Astrocyte (in vitro differentiated cells and primary cell): ENCODE measurements at regions not wholly inside any gene's neighbourhood (a gene's known extent, or its start where the extent isn't known, plus 50 kb on each side); places are given as distances from the start of the nearest gene placed in this dataset.
A peak's percentile ranks its signal among the peaks of the same experiment; 100 is the strongest.

Experiments
- DNase-seq: peaks from one replicate; pipeline ENCODE4 v3.0.0-alpha.2; 2010; ENCODE audit warnings: low read depth
- FAIRE-seq: peaks from 2 replicates; lab custom pipeline; 2011; peaks lifted over from hg19 to GRCh38; lab: Jason Lieb, UNC
- H2AFZ ChIP-seq: 2 replicates; pipeline ENCODE4 v1.6.0; 2012; ENCODE audit warnings: low read depth, low read length, inconsistent platforms
- H3K27ac ChIP-seq: 2 replicates; pipeline ENCODE4 v1.5.1; 2011; ENCODE audit warnings: low read depth, low read length, inconsistent platforms
- H3K27me3 ChIP-seq: 2 replicates; pipeline ENCODE4 v1.6.0; 2011; ENCODE audit warnings: low read length, inconsistent platforms; ENCODE audit not compliant: insufficient read depth
- H3K36me3 ChIP-seq: 2 replicates; pipeline ENCODE4 v1.5.1; 2011; ENCODE audit warnings: low read length, inconsistent platforms; ENCODE audit not compliant: insufficient read depth
- H3K4me1 ChIP-seq: 2 replicates; pipeline ENCODE4 v1.5.1; 2011; ENCODE audit warnings: low read length, inconsistent platforms; ENCODE audit not compliant: insufficient read depth
- H3K4me2 ChIP-seq: 2 replicates; pipeline ENCODE4 v1.6.0; 2012; ENCODE audit warnings: low read length, inconsistent platforms
- H3K4me3 ChIP-seq: 2 replicates; pipeline ENCODE4 v1.5.1; 2011; ENCODE audit warnings: low read depth, mild to moderate bottlenecking, low read length, inconsistent platforms; ENCODE audit not compliant: insufficient read depth
- H3K79me2 ChIP-seq: 2 replicates; pipeline ENCODE4 v1.6.0; 2012; ENCODE audit warnings: mild to moderate bottlenecking, low read length, inconsistent platforms; ENCODE audit not compliant: insufficient read depth
- H3K9ac ChIP-seq: 2 replicates; pipeline ENCODE4 v1.6.0; 2012; ENCODE audit warnings: mild to moderate bottlenecking, low read length, inconsistent platforms
- H3K9me3 ChIP-seq: 2 replicates; pipeline ENCODE4 v1.5.1; 2012; ENCODE audit warnings: low read depth, mild to moderate bottlenecking, low read length, inconsistent platforms; ENCODE audit not compliant: insufficient read depth
- H4K20me1 ChIP-seq: 2 replicates; pipeline ENCODE4 v1.6.0; 2012; ENCODE audit warnings: low read length, inconsistent platforms; ENCODE audit not compliant: insufficient read depth
- H3K27ac Mint-ChIP-seq: one replicate; pipeline ENCODE4 v1.8.0; 2021; ENCODE audit warnings: mild to moderate bottlenecking, mixed read lengths; ENCODE audit not compliant: unreplicated experiment
- H3K27me3 Mint-ChIP-seq: one replicate; pipeline ENCODE4 v1.8.0; 2021; ENCODE audit warnings: low read depth, mixed read lengths; ENCODE audit not compliant: unreplicated experiment
- H3K36me3 Mint-ChIP-seq: one replicate; pipeline ENCODE4 v1.8.0; 2021; ENCODE audit warnings: low read depth, mixed read lengths; ENCODE audit not compliant: unreplicated experiment
- H3K4me1 Mint-ChIP-seq: one replicate; pipeline ENCODE4 v1.8.0; 2021; ENCODE audit warnings: low read depth, mixed read lengths; ENCODE audit not compliant: unreplicated experiment
- H3K4me3 Mint-ChIP-seq: one replicate; pipeline ENCODE4 v1.8.0; 2021; ENCODE audit warnings: mild to moderate bottlenecking, moderate library complexity, mixed read lengths; ENCODE audit not compliant: unreplicated experiment
- H3K9me3 Mint-ChIP-seq: one replicate; pipeline ENCODE4 v1.8.0; 2021; ENCODE audit warnings: mild to moderate bottlenecking, mixed read lengths; ENCODE audit not compliant: unreplicated experiment
- EZH2 ChIP-seq: IDR thresholded peaks from 2 replicates; pipeline ENCODE4 v1.6.1; 2012; ENCODE audit warnings: mild to moderate bottlenecking, low read length, inconsistent platforms; ENCODE audit not compliant: insufficient read depth
- TF ChIP-seq, protein P1 (sequence below): IDR thresholded peaks from 2 replicates; pipeline ENCODE4 v1.5.1; 2011; ENCODE audit warnings: low read depth, mild to moderate bottlenecking, inconsistent platforms, low read length, moderate library complexity; ENCODE audit not compliant: insufficient read depth

GRCh38 chr10:91033324-91033950 is 112.5 kb upstream of the ANKRD1 start:
- Histone ChIP-seq H3K4me2 (no peak overlapping the region), H3K9ac (no peak overlapping the region), H3K36me3 (no peaks in the 10 kb centered on the region), H3K79me2 (no peaks in the 10 kb centered on the region), H2AFZ (peak overlapping the region; percentile 21), H3K4me3 (no peak overlapping the region), H3K27me3 (no peaks in the 10 kb centered on the region), H4K20me1 (no peaks in the 10 kb centered on the region), H3K4me1 (no peaks in the 10 kb centered on the region), H3K27ac (no peak overlapping the region), H3K9me3 (no peaks in the 10 kb centered on the region)
- Mint-ChIP-seq H3K27me3 (no peaks in the 10 kb centered on the region), H3K36me3 (no peaks in the 10 kb centered on the region), H3K4me1 (peaks cover 17% of the 10 kb centered on the region), H3K27ac (no peak overlapping the region), H3K4me3 (no peak overlapping the region), H3K9me3 (no peaks in the 10 kb centered on the region)
- TF ChIP-seq, protein P1, sequence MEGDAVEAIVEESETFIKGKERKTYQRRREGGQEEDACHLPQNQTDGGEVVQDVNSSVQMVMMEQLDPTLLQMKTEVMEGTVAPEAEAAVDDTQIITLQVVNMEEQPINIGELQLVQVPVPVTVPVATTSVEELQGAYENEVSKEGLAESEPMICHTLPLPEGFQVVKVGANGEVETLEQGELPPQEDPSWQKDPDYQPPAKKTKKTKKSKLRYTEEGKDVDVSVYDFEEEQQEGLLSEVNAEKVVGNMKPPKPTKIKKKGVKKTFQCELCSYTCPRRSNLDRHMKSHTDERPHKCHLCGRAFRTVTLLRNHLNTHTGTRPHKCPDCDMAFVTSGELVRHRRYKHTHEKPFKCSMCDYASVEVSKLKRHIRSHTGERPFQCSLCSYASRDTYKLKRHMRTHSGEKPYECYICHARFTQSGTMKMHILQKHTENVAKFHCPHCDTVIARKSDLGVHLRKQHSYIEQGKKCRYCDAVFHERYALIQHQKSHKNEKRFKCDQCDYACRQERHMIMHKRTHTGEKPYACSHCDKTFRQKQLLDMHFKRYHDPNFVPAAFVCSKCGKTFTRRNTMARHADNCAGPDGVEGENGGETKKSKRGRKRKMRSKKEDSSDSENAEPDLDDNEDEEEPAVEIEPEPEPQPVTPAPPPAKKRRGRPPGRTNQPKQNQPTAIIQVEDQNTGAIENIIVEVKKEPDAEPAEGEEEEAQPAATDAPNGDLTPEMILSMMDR = no peak
- no peak for TF ChIP-seq EZH2
- FAIRE-seq = no peak
- DNase-seq = no peak

DNA sequence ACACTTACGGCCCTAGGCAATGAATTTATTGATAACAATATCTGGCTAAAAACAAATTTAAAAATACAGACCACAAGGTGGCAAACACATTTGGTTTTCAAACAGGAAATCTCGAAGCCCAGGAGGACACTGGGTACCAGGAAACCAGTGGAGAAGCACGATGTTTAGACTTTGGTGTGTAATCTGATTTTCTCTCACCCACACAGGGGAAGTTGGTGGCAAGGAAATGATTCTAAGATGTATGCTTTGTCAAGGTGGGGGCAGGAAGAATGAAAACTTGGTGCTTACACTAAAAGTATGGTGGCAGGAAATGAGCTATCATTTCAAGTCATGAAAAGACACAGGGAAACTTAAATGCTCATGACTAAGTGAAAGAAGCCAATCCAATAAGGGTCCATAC is 113.2 kb upstream of the ANKRD1 start:
- FAIRE-seq (no peak), DNase-seq (no peak)
- Histone ChIP-seq H3K27ac (no peak overlapping the region), H3K4me1 (no peaks in the 10 kb centered on the region), H3K9ac (no peak overlapping the region), H3K4me2 (peak overlapping the region; percentile 23), H3K9me3 (no peaks in the 10 kb centered on the region), H2AFZ (peak overlapping the region; percentile 50), H4K20me1 (no peaks in the 10 kb centered on the region), H3K36me3 (no peaks in the 10 kb centered on the region), H3K4me3 (no peak overlapping the region), H3K27me3 (no peaks in the 10 kb centered on the region), H3K79me2 (no peaks in the 10 kb centered on the region)
- Mint-ChIP-seq H3K4me3 (no peak overlapping the region), H3K9me3 (no peaks in the 10 kb centered on the region), H3K4me1 (peaks cover 17% of the 10 kb centered on the region), H3K27ac (peak overlapping the region; percentile 9), H3K36me3 (no peaks in the 10 kb centered on the region), H3K27me3 (no peaks in the 10 kb centered on the region)
- TF ChIP-seq, protein P1 = no peak
- no peak for TF ChIP-seq EZH2

- no peak overlapping the region for H3K27ac Mint-ChIP-seq
- peak; percentile 62 for DNase-seq
- H3K4me3 ChIP-seq = no peak overlapping the region
- H3K79me2 ChIP-seq = no peaks in the 10 kb centered on the region
- H2AFZ ChIP-seq = peak overlapping the region; percentile 50
- no peak overlapping the region for H3K9ac ChIP-seq
- no peaks in the 10 kb centered on the region for H4K20me1 ChIP-seq
- H3K27me3 ChIP-seq = no peaks in the 10 kb centered on the region
- no peaks in the 10 kb centered on the region for H3K9me3 Mint-ChIP-seq
- no peak for FAIRE-seq
- no peaks in the 10 kb centered on the region for H3K36me3 Mint-ChIP-seq
- no peaks in the 10 kb centered on the region for H3K4me1 ChIP-seq
- no peak overlapping the region for H3K27ac ChIP-seq
- H3K27me3 Mint-ChIP-seq = no peaks in the 10 kb centered on the region
- no peak overlapping the region for H3K4me3 Mint-ChIP-seq
- H3K36me3 ChIP-seq = no peaks in the 10 kb centered on the region
- H3K9me3 ChIP-seq = no peaks in the 10 kb centered on the region
- peak overlapping the region; percentile 23 for H3K4me2 ChIP-seq
- TF ChIP-seq, protein P1 = no peak
- H3K4me1 Mint-ChIP-seq = peaks cover 17% of the 10 kb centered on the region
Observed at GRCh38 chr10:91034494-91035159, 113.7 kb upstream of the ANKRD1 start.
